ENCODE measurements at regions not wholly inside any gene's neighbourhood (a gene's known extent, or its start where the extent isn't known, plus 50 kb on each side); places are given as distances from the start of the nearest gene placed in this dataset.

GRCh38 chr18:51350081-51350480, 152.6 kb upstream of the MEX3C start:
- TF ChIP-seq POLR2A (IDR thresholded peaks at IDR 0.05; ENCODE audit: low read length) (no peak), GATA1 (IDR thresholded peaks at IDR 0.05; ENCODE audit: low read depth, low read length) (no peak)
